Retinal pigment epithelial cell (primary cell): ENCODE measurements at regions not wholly inside any gene's neighbourhood (a gene's known extent, or its start where the extent isn't known, plus 50 kb on each side); places are given as distances from the start of the nearest gene placed in this dataset.

Experiments used
- DNase-seq: peaks from one replicate; pipeline ENCODE4 v3.0.0-alpha.2; 2010; ENCODE audit warnings: low read depth
- H3K4me3 ChIP-seq: 2 replicates; pipeline ENCODE4 v1.5.1; 2011; ENCODE audit warnings: mild to moderate bottlenecking, low read length, control low read depth, moderate library complexity
- CTCF ChIP-seq: conservative IDR thresholded peaks from 2 replicates; pipeline ENCODE4 v1.5.1; 2011; ENCODE audit warnings: low read depth, low read length, control low read depth, inconsistent platforms

GRCh38 chr2:122216901-122217300 lies 461.4 kb downstream of the TSN start:
- no peak for DNase-seq
- no peak for TF ChIP-seq CTCF
- no peak overlapping the region for H3K4me3 ChIP-seq

GRCh38 chr2:122218596-122218995 lies 463.1 kb downstream of the TSN start:
- H3K4me3 ChIP-seq, result no peak overlapping the region
- no peak for DNase-seq
- TF ChIP-seq CTCF, result no peak

- no peak for TF ChIP-seq CTCF
- no peak overlapping the region for H3K4me3 ChIP-seq
- DNase-seq, result no peak
Observed at GRCh38 chr2:122219504-122219903, 464.1 kb downstream of the TSN start.

- H3K4me3 ChIP-seq, result no peak overlapping the region
- no peak for TF ChIP-seq CTCF
- DNase-seq, result no peak
Observed at GRCh38 chr2:122221665-122222064, 466.2 kb downstream of the TSN start.

GRCh38 chr2:122231296-122231695 lies 475.8 kb downstream of the TSN start:
- no peak for TF ChIP-seq CTCF
- DNase-seq, result no peak
- no peak overlapping the region for H3K4me3 ChIP-seq

GRCh38 chr2:122233372-122233771 lies 477.9 kb downstream of the TSN start:
- TF ChIP-seq CTCF, result no peak
- DNase-seq, result no peak
- no peak overlapping the region for H3K4me3 ChIP-seq

GRCh38 chr2:122236152-122236874 lies 480.9 kb downstream of the TSN start:
- TF ChIP-seq CTCF, result no peak
- H3K4me3 ChIP-seq, result no peak overlapping the region
- peak; percentile 52 for DNase-seq
